H9 (cell line): ENCODE measurements at regions not wholly inside any gene's neighbourhood (a gene's known extent, or its start where the extent isn't known, plus 50 kb on each side); places are given as distances from the start of the nearest gene placed in this dataset.

Experiments used
- DNase-seq: peaks from one replicate; pipeline ENCODE4 v3.0.0-alpha.2; 2017
- H2AFZ ChIP-seq: one replicate; pipeline ENCODE4 v1.6.1; 2013; ENCODE audit warnings: mild to moderate bottlenecking, low read length, control low read depth, moderate library complexity
- H2AK5ac ChIP-seq: 2 replicates; pipeline ENCODE4 v1.6.1; 2013; ENCODE audit warnings: low read length, control low read depth, mixed read lengths; ENCODE audit not compliant: insufficient read length
- H2BK120ac ChIP-seq: one replicate; pipeline ENCODE4 v1.6.1; 2013; ENCODE audit warnings: low read depth, mild to moderate bottlenecking, low read length, control low read depth, inconsistent platforms; ENCODE audit not compliant: poor library complexity, severe bottlenecking
- H2BK12ac ChIP-seq: 2 replicates; pipeline ENCODE4 v1.6.1; 2013; ENCODE audit warnings: low read length, control low read depth, mixed read lengths, low read depth; ENCODE audit not compliant: insufficient read length
- H2BK15ac ChIP-seq: 2 replicates; pipeline ENCODE4 v1.6.1; 2013; ENCODE audit warnings: low read depth, low read length, control low read depth
- H2BK20ac ChIP-seq: one replicate; pipeline ENCODE4 v1.6.1; 2013; ENCODE audit warnings: low read depth, mild to moderate bottlenecking, low read length, control low read depth, inconsistent platforms; ENCODE audit not compliant: poor library complexity, severe bottlenecking
- H2BK5ac ChIP-seq: 2 replicates; pipeline ENCODE4 v1.6.1; 2013; ENCODE audit warnings: low read length, control low read depth, mixed read lengths; ENCODE audit not compliant: insufficient read length
- H3K14ac ChIP-seq: 2 replicates; pipeline ENCODE4 v1.6.1; 2013; ENCODE audit warnings: low read length, control low read depth; ENCODE audit not compliant: insufficient read depth
- H3K18ac ChIP-seq: 2 replicates; pipeline ENCODE4 v1.6.1; 2013; ENCODE audit warnings: low read depth, mild to moderate bottlenecking, mixed read lengths, low read length, control low read depth; ENCODE audit not compliant: insufficient read length
- H3K23ac ChIP-seq: 2 replicates; pipeline ENCODE4 v1.6.1; 2013; ENCODE audit warnings: low read length, control low read depth, mixed read lengths, low read depth; ENCODE audit not compliant: insufficient read length
- H3K23me2 ChIP-seq: 2 replicates; pipeline ENCODE4 v1.6.1; 2013; ENCODE audit warnings: low read depth, mild to moderate bottlenecking, mixed read lengths, low read length, control low read depth; ENCODE audit not compliant: insufficient read length, poor library complexity, severe bottlenecking
- H3K27ac ChIP-seq: 2 replicates; pipeline ENCODE4 v1.5.1; 2013; ENCODE audit warnings: low read length, control low read depth, mixed read lengths, low read depth; ENCODE audit not compliant: insufficient read length
- H3K27me3 ChIP-seq: 2 replicates; pipeline ENCODE4 v1.6.1; 2013; ENCODE audit warnings: low read length, control low read depth, inconsistent platforms; ENCODE audit not compliant: insufficient read depth
- H3K4ac ChIP-seq: 2 replicates; pipeline ENCODE4 v1.6.1; 2013; ENCODE audit warnings: low read depth, mild to moderate bottlenecking, control low read depth, inconsistent platforms, low read length, moderate library complexity
- H3K4me1 ChIP-seq: 2 replicates; pipeline ENCODE4 v1.6.1; 2013; ENCODE audit warnings: low read length, control low read depth, inconsistent platforms; ENCODE audit not compliant: insufficient read depth
- H3K4me2 ChIP-seq: 2 replicates; pipeline ENCODE4 v1.6.1; 2013; ENCODE audit warnings: low read length, control low read depth, mixed read lengths; ENCODE audit not compliant: insufficient read length, insufficient read depth
- H3K56ac ChIP-seq: 2 replicates; pipeline ENCODE4 v1.6.1; 2013; ENCODE audit warnings: low read depth, mild to moderate bottlenecking, mixed read lengths, low read length, control low read depth; ENCODE audit not compliant: insufficient read length
- H3K79me1 ChIP-seq: 2 replicates; pipeline ENCODE4 v1.6.1; 2013; ENCODE audit warnings: low read depth, mild to moderate bottlenecking, moderate library complexity, low read length, control low read depth, inconsistent platforms; ENCODE audit not compliant: insufficient read depth, poor library complexity, severe bottlenecking
- H3K79me2 ChIP-seq: 2 replicates; pipeline ENCODE4 v1.6.1; 2013; ENCODE audit warnings: low read length, control low read depth, inconsistent platforms; ENCODE audit not compliant: insufficient read depth
- H3K9ac ChIP-seq: 2 replicates; pipeline ENCODE4 v1.6.1; 2013; ENCODE audit warnings: low read length, control low read depth, mixed read lengths; ENCODE audit not compliant: insufficient read length; ENCODE audit errors: extremely low read depth
- H3K9me3 ChIP-seq: one replicate; pipeline ENCODE4 v1.6.1; 2013; ENCODE audit warnings: low read depth, low read length, inconsistent platforms; ENCODE audit not compliant: control insufficient read depth
- H3T11ph ChIP-seq: one replicate; pipeline ENCODE4 v1.6.1; 2013; ENCODE audit warnings: mild to moderate bottlenecking, low read length, control low read depth, inconsistent platforms
- H4K20me1 ChIP-seq: one replicate; pipeline ENCODE4 v1.6.1; 2013; ENCODE audit not compliant: control insufficient read depth, insufficient read length, insufficient read depth
- H4K5ac ChIP-seq: 2 replicates; pipeline ENCODE4 v1.6.1; 2013; ENCODE audit warnings: low read depth, mild to moderate bottlenecking, mixed read lengths, low read length, control low read depth; ENCODE audit not compliant: insufficient read length
- H4K8ac ChIP-seq: replicated peaks from 2 replicates; pipeline ENCODE4 v1.6.1; 2013; ENCODE audit warnings: low read length, control low read depth, mixed read lengths, low read depth; ENCODE audit not compliant: insufficient read length
- H4K91ac ChIP-seq: 2 replicates; pipeline ENCODE4 v1.6.1; 2013; ENCODE audit warnings: low read depth, mild to moderate bottlenecking, moderate library complexity, mixed read lengths, low read length, control low read depth; ENCODE audit not compliant: insufficient read length
- H3K27ac Mint-ChIP-seq, 3 experiments: 2 replicates in 2 of 3; 3 replicates in 1 of 3; pipeline ENCODE4 v1.8.0; 2020 to 2021; ENCODE audit warnings: mixed read lengths in 3 of 3, mild to moderate bottlenecking in 1 of 3, moderate library complexity in 1 of 3
- H3K27me3 Mint-ChIP-seq: 2 replicates; pipeline ENCODE4 v1.8.0; 2021; ENCODE audit warnings: low read depth, mild to moderate bottlenecking, moderate library complexity, mixed read lengths
- H3K36me3 Mint-ChIP-seq, 3 experiments: 2 replicates in 2 of 3; 3 replicates in 1 of 3; pipeline ENCODE4 v1.8.0; 2020 to 2021; ENCODE audit warnings: low read depth in 3 of 3, mixed read lengths in 3 of 3; ENCODE audit not compliant: insufficient read depth in 1 of 3
- H3K4me1 Mint-ChIP-seq, 2 experiments: 2 replicates each; pipeline ENCODE4 v1.8.0; 2020; ENCODE audit warnings: mixed read lengths in 2 of 2
- H3K4me3 Mint-ChIP-seq, 2 experiments: 2 replicates in 1 of 2; 3 replicates in 1 of 2; pipeline ENCODE4 v1.8.0; 2020 to 2021; ENCODE audit warnings: mild to moderate bottlenecking in 2 of 2, mixed read lengths in 2 of 2, moderate library complexity in 1 of 2
- H3K9me3 Mint-ChIP-seq, 2 experiments: 2 replicates in 1 of 2; 3 replicates in 1 of 2; pipeline ENCODE4 v1.8.0; 2020; ENCODE audit warnings: mild to moderate bottlenecking in 2 of 2, mixed read lengths in 2 of 2, moderate library complexity in 1 of 2
- CTCF ChIP-seq: fragments of 200-600 bp; sonication (generic); conservative IDR thresholded peaks from 3 replicates; pipeline ENCODE4 v1.8.0; 2021; ENCODE audit warnings: antibody characterized with exemption, mild to moderate bottlenecking
- WGBS: extraction: QIAGEN DNeasy Blood & Tissue Kit; methylation state at CpG from one replicate; pipeline ENCODE4 v1.1.7; 2013; ENCODE audit warnings: missing lambda C conversion rate, low lambda C conversion rate, mixed read lengths; ENCODE audit not compliant: insufficient read length; ENCODE audit errors: extremely low coverage; 5-methylcytosine and 5-hydroxymethylcytosine counted together

GRCh38 chr13:78816154-78816553, 157.2 kb upstream of the OBI1 start:
- H3K9me3 ChIP-seq: no peaks in the 10 kb centered on the region
- no peaks in the 10 kb centered on the region for H3K27me3 Mint-ChIP-seq
- no peak overlapping the region for H3K4me3 Mint-ChIP-seq
- no peak overlapping the region for H4K91ac ChIP-seq
- H3K27ac ChIP-seq: no peak overlapping the region
- H2BK5ac ChIP-seq: no peak overlapping the region
- no peak overlapping the region for H2AFZ ChIP-seq
- no peaks in the 10 kb centered on the region for H3K4me1 Mint-ChIP-seq
- H2BK120ac ChIP-seq: no peak overlapping the region
- no peaks in the 10 kb centered on the region for H3K4me1 ChIP-seq
- H3T11ph ChIP-seq: no peak overlapping the region
- H4K5ac ChIP-seq: no peak overlapping the region
- H3K23ac ChIP-seq: no peak overlapping the region
- no peak overlapping the region for H3K27ac Mint-ChIP-seq
- H3K4ac ChIP-seq: no peak overlapping the region
- H4K20me1 ChIP-seq: no peaks in the 10 kb centered on the region
- no peaks in the 10 kb centered on the region for H3K36me3 Mint-ChIP-seq
- H3K9me3 Mint-ChIP-seq: no peaks in the 10 kb centered on the region
- H3K9ac ChIP-seq: no peak overlapping the region
- H3K79me1 ChIP-seq: no peaks in the 10 kb centered on the region
- no peak for TF ChIP-seq CTCF
- H3K27me3 ChIP-seq: no peaks in the 10 kb centered on the region
- no peak overlapping the region for H3K14ac ChIP-seq
- no peak overlapping the region for H4K8ac ChIP-seq
- no peak overlapping the region for H3K56ac ChIP-seq
- no peak overlapping the region for H2BK12ac ChIP-seq
- no peaks in the 10 kb centered on the region for H3K23me2 ChIP-seq
- DNase-seq: no peak
- H2AK5ac ChIP-seq: no peak overlapping the region
- H3K18ac ChIP-seq: no peak overlapping the region
- WGBS: no CpG with 5 or more reads among the region's 1 CpG
- no peak overlapping the region for H2BK20ac ChIP-seq
- H3K79me2 ChIP-seq: no peaks in the 10 kb centered on the region
- no peak overlapping the region for H3K4me2 ChIP-seq
- H2BK15ac ChIP-seq: no peak overlapping the region
